Testis (tissue), 2 donors: ENCODE measurements at regions not wholly inside any gene's neighbourhood (a gene's known extent, or its start where the extent isn't known, plus 50 kb on each side); places are given as distances from the start of the nearest gene placed in this dataset.

Experiments used
- POLR2A ChIP-seq: fragments of 450-650 bp; IDR thresholded peaks from one replicate; pipeline ENCODE4 v1.6.1; 2017; ENCODE audit warnings: antibody characterized with exemption, mild to moderate bottlenecking, moderate library complexity
- TF ChIP-seq, protein P1 (sequence below), 3 experiments: fragments of 450-650 bp in 2 of 3; fragments of 200-600 bp in 1 of 3; sonication (generic) in 1 of 3; IDR thresholded peaks; one replicate each; pipeline ENCODE4 v1.5.1; 2016 to 2019; ENCODE audit warnings: antibody characterized with exemption in 3 of 3, mild to moderate bottlenecking in 2 of 3, moderate library complexity in 1 of 3

DNA sequence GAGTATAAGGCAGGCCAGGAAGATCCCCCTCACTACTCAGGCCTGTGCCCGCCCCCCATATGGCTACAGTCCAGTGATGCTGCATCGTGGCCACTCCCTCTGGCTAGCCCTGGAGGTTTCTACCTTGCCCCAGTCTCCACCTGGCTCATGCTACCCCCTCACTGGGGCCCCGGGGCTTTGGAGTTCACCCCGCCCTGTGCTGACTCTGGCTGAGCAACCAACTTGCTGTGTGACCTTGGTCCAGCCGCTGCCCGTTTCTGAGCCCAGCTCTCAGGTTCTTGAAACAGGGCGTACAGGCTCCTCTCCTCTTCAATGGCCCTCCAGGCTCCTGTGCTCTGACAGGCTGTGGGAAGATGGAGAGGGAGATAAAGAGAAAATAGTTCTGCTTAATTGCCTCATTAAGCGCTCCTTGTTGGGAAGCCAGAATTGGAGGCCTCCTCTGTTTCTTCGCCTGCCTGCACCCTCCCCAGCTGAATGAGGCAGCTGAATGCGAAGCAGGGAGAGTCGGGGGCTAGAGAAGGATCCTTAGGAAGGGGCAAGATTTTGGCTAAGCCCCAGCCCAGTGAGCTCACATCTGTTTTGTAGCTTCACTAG, 138.2 kb upstream of the NCOR2 start:
- TF ChIP-seq, protein P1, sequence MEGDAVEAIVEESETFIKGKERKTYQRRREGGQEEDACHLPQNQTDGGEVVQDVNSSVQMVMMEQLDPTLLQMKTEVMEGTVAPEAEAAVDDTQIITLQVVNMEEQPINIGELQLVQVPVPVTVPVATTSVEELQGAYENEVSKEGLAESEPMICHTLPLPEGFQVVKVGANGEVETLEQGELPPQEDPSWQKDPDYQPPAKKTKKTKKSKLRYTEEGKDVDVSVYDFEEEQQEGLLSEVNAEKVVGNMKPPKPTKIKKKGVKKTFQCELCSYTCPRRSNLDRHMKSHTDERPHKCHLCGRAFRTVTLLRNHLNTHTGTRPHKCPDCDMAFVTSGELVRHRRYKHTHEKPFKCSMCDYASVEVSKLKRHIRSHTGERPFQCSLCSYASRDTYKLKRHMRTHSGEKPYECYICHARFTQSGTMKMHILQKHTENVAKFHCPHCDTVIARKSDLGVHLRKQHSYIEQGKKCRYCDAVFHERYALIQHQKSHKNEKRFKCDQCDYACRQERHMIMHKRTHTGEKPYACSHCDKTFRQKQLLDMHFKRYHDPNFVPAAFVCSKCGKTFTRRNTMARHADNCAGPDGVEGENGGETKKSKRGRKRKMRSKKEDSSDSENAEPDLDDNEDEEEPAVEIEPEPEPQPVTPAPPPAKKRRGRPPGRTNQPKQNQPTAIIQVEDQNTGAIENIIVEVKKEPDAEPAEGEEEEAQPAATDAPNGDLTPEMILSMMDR (IDR thresholded peaks at IDR 0.05): no peak
- TF ChIP-seq POLR2A: no peak
